GM12874 (cell line): ENCODE measurements at regions not wholly inside any gene's neighbourhood (a gene's known extent, or its start where the extent isn't known, plus 50 kb on each side); places are given as distances from the start of the nearest gene placed in this dataset.

Source experiments
- TF ChIP-seq, protein P1 (sequence below): IDR thresholded peaks from 2 replicates; pipeline ENCODE4 v1.5.1; 2011; ENCODE audit warnings: low read depth, mild to moderate bottlenecking, control low read depth, low read length, moderate library complexity; ENCODE audit not compliant: insufficient read depth

DNA sequence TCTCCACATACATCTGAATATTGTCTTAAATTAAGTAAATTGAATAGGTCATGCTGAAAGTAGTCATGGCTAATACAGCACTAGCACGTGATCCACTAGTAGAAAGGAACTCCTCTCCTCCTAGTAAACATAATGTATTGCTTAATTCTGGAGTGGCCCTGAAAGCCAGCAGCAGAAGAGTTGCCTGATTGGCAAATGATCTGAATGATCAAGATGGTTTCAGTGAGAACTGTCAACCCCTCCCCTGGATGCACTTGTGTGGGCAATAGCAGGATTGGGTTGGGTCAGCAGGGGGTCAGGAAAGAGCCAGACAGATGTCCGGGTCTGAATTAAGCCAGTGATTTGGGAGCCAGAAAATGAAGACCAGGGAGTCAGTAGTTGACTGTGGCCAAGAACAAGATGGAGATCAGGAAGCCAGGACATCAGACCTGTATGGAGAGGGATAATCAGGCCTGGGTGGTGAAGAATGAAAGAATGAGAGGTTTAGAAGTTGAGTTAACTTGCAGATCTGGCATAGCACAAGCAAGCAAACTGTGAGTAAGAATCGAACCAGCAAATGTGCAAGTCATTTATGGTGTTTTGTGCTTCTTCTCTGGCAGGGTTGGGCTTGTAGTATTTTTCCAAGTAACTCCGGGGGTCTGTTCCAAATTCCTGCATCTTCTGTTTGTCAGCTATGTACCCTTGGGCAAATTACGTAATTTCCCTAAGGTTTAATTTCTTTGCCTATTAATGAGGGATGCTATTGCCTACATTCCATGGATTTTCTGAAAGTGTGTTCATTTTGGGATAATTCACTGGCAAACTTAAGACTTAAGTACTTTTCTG is 304.9 kb downstream of the CD109 start:
- TF ChIP-seq, protein P1, sequence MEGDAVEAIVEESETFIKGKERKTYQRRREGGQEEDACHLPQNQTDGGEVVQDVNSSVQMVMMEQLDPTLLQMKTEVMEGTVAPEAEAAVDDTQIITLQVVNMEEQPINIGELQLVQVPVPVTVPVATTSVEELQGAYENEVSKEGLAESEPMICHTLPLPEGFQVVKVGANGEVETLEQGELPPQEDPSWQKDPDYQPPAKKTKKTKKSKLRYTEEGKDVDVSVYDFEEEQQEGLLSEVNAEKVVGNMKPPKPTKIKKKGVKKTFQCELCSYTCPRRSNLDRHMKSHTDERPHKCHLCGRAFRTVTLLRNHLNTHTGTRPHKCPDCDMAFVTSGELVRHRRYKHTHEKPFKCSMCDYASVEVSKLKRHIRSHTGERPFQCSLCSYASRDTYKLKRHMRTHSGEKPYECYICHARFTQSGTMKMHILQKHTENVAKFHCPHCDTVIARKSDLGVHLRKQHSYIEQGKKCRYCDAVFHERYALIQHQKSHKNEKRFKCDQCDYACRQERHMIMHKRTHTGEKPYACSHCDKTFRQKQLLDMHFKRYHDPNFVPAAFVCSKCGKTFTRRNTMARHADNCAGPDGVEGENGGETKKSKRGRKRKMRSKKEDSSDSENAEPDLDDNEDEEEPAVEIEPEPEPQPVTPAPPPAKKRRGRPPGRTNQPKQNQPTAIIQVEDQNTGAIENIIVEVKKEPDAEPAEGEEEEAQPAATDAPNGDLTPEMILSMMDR = no peak

DNA sequence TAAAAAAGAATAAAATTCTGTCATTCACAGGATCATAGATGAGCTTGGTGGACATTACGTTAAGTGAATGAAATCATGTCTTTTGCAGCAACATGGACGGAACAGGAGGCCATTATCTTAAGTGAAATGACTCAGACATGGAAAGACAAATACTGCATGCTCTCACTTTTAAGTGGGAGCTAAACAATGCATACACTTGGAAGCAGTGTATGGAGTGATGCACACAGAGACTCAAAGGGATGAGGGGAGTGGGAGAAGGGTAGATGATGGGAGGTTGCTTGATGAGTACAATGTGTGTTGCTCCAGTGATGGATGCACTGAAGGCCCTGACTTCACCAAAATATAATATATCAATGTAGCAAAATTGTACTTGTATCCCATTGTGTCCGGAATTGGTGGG is 293.4 kb downstream of the CD109 start:
- TF ChIP-seq, protein P1 = no peak

DNA sequence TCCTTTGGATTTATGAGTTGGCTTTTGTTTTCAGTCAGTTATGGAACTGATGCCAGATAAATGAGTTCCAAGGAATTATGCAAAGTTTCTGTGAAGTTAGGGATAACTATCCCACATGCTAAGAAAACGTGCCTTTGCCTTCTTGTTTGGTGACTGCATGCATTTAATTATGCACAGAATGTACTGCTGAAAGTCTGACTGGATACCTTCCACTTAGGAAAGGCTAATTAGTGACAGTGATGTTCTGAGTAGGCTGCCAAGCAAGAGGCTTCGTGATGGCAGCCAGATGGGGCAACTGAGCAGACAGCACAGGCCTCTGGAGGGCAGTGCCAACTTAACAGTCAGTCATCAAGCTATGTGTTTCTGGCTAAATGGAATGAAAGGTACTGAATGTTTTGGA is 289.9 kb downstream of the CD109 start:
- TF ChIP-seq, protein P1 = no peak

DNA sequence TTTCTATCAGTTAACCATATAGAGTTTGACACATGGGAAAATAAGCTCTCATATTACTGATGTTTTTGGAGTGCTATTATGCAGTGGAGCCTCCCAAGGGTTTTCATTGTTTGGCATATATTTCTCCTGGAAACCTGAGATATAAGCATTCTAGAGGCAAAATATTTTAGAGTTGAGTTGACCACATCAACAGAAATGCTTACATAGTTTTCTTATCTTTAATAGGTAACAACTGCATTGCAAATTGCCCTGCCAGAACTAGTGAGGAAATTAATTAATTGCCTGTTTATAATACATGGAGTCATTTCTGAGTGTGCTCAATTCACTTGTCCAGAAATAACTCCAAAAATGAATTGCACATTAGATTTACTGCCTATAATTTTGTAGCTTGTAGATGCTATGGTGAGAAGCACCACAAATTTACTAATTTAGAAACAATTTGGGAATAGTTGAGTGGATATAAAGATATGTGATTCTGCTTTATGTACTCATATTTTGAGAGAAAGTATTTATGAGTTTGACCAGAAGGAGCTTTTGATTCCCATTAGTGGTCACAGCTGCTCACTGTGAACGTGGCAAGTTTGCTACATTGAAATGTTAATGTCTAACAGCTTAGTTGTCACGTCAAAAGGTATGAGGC is 288.7 kb downstream of the CD109 start:
- TF ChIP-seq, protein P1 = no peak

DNA sequence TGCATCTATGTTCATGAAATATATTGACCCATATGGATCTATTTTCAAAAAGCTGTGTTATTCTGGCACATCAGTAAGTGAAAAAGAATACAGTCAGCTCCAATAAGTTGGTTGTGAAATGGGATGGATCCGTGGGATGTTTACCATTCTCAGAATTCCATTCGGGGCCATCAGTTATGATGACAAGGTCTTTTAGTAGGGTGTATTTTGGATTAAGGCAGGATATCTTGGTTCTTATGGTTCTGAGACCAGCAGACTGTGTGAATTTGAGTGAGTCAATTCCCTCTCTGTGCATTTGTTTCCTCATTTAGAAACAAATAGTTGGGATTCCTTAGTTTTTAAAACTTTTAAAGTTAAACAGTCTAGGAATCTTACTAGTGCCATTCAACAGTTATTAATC is 287.4 kb downstream of the CD109 start:
- TF ChIP-seq, protein P1 = no peak

DNA sequence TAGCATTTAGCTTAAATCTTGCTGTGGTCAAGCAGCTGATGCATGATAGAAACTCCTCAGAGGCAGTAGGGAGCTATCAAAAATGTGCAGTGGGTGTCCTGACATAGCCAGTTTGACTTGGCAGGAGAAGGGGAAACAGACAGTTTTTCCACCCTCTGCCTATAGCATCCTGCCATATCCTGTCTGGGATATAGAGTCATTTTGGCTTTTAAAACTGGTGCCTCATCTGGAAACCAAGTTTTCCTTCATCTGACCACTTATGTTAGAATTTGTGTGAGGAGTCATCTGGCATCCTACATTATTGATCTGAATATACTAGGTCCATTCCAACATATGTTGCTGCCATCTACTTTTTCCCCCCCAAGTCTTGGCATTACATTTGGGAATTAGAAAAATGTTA is 284.1 kb downstream of the CD109 start:
- TF ChIP-seq, protein P1 = no peak

DNA sequence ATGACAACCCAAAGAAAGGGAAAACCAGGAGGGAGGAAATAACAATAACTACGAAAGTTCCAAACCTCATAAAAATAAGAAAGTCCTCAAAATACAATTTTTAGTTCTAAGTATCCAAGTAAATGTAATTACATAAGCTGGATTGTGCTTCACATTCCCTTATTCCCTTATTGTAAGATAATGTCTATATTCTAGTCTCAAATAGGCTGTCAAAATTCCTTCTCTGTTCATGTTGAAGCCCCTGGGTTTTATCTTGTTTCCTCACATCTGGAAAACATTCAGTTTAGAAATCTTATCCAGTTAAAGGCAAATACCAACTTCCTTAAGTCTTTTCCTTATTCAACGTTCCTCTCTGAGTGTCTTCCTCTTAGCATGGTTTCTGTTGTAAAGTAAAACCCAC is 282.3 kb downstream of the CD109 start:
- TF ChIP-seq, protein P1 = no peak
